Endothelial cell (in vitro differentiated cells): ENCODE measurements at regions not wholly inside any gene's neighbourhood (a gene's known extent, or its start where the extent isn't known, plus 50 kb on each side); places are given as distances from the start of the nearest gene placed in this dataset.

Source experiments
- DNase-seq: peaks from one replicate; pipeline ENCODE4 v3.0.0; 2021; ENCODE audit warnings: low spot score
- H3K27ac Mint-ChIP-seq: one replicate; pipeline ENCODE4 v1.8.0; 2021; ENCODE audit warnings: mixed read lengths, inconsistent platforms; ENCODE audit not compliant: unreplicated experiment
- H3K27me3 Mint-ChIP-seq: one replicate; pipeline ENCODE4 v1.8.0; 2021; ENCODE audit warnings: mild to moderate bottlenecking, moderate library complexity, mixed read lengths, inconsistent platforms; ENCODE audit not compliant: unreplicated experiment
- H3K36me3 Mint-ChIP-seq: one replicate; pipeline ENCODE4 v1.8.0; 2021; ENCODE audit warnings: mild to moderate bottlenecking, low read depth, mixed read lengths, inconsistent platforms; ENCODE audit not compliant: unreplicated experiment
- H3K4me1 Mint-ChIP-seq: one replicate; pipeline ENCODE4 v1.8.0; 2021; ENCODE audit warnings: mild to moderate bottlenecking, mixed read lengths, inconsistent platforms; ENCODE audit not compliant: unreplicated experiment
- H3K4me3 Mint-ChIP-seq: one replicate; pipeline ENCODE4 v1.8.0; 2021; ENCODE audit warnings: mild to moderate bottlenecking, mixed read lengths, inconsistent platforms; ENCODE audit not compliant: unreplicated experiment
- H3K9me3 Mint-ChIP-seq: one replicate; pipeline ENCODE4 v1.8.0; 2021; ENCODE audit warnings: mixed read lengths, inconsistent platforms; ENCODE audit not compliant: unreplicated experiment
- TF ChIP-seq, protein P1 (sequence below): fragments of 200-600 bp; sonication (generic); IDR thresholded peaks from one replicate; pipeline ENCODE4 v1.5.0; 2021; ENCODE audit warnings: antibody characterized with exemption; ENCODE audit not compliant: unreplicated experiment

GRCh38 chr1:208409176-208409575, 165.0 kb upstream of the PLXNA2 start:
- no peaks in the 10 kb centered on the region for H3K36me3 Mint-ChIP-seq
- no peak overlapping the region for H3K27ac Mint-ChIP-seq
- TF ChIP-seq, protein P1, sequence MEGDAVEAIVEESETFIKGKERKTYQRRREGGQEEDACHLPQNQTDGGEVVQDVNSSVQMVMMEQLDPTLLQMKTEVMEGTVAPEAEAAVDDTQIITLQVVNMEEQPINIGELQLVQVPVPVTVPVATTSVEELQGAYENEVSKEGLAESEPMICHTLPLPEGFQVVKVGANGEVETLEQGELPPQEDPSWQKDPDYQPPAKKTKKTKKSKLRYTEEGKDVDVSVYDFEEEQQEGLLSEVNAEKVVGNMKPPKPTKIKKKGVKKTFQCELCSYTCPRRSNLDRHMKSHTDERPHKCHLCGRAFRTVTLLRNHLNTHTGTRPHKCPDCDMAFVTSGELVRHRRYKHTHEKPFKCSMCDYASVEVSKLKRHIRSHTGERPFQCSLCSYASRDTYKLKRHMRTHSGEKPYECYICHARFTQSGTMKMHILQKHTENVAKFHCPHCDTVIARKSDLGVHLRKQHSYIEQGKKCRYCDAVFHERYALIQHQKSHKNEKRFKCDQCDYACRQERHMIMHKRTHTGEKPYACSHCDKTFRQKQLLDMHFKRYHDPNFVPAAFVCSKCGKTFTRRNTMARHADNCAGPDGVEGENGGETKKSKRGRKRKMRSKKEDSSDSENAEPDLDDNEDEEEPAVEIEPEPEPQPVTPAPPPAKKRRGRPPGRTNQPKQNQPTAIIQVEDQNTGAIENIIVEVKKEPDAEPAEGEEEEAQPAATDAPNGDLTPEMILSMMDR: no peak
- no peaks in the 10 kb centered on the region for H3K4me1 Mint-ChIP-seq
- no peaks in the 10 kb centered on the region for H3K27me3 Mint-ChIP-seq
- H3K9me3 Mint-ChIP-seq: no peaks in the 10 kb centered on the region
- H3K4me3 Mint-ChIP-seq: no peak overlapping the region
- DNase-seq: no peak

DNA sequence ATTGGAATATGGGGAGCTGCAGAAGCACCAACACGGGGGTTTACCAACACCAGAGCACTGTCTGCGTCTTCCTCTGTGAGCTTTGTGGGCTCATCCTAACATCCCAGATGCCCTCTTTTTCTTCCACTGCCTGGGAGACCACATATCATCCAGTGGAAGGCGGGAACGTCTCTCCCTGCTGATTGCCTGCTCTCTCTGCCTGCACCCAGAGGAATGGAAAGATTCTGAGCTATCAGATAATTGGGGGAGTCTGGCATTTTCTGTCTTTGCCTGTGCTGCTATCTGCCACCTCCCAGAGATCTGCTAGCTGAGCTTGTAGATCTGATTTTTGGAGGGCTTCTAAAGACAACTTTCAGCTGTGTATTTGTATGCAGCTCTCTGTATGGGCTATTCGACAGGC, 166.2 kb upstream of the PLXNA2 start:
- TF ChIP-seq, protein P1: no peak
- H3K4me1 Mint-ChIP-seq: no peaks in the 10 kb centered on the region

GRCh38 chr1:208413006-208413405, 168.8 kb upstream of the PLXNA2 start:
- H3K36me3 Mint-ChIP-seq: no peaks in the 10 kb centered on the region
- H3K4me1 Mint-ChIP-seq: no peaks in the 10 kb centered on the region
- DNase-seq: no peak
- no peak overlapping the region for H3K27ac Mint-ChIP-seq
- no peaks in the 10 kb centered on the region for H3K9me3 Mint-ChIP-seq
- H3K4me3 Mint-ChIP-seq: no peak overlapping the region
- TF ChIP-seq, protein P1: no peak
- no peaks in the 10 kb centered on the region for H3K27me3 Mint-ChIP-seq

More for the DNA sequence above, 166.2 kb upstream of the PLXNA2 start:
- no peaks in the 10 kb centered on the region for H3K36me3 Mint-ChIP-seq
- no peak overlapping the region for H3K27ac Mint-ChIP-seq
- DNase-seq: no peak
- no peaks in the 10 kb centered on the region for H3K27me3 Mint-ChIP-seq
- H3K9me3 Mint-ChIP-seq: no peaks in the 10 kb centered on the region
- H3K4me3 Mint-ChIP-seq: no peak overlapping the region

DNA sequence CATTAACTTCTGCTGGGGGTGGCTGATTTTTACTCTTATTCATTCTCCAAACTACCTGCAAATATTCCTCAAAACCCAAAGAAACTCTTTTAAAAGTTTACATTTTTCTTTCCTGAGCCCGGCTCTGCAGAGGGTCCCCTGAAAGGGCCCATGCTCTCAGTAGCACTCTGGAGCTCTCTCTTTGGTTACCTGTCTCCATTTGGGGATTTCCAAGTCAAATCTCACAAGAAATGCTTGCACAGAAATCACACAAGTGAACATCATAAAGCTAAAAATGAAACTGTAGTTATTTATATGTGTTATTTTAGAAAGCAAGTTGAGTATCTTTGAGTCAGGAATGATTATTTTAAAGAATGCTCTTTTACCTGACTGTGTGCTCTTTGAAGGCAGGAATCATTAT, 174.5 kb upstream of the PLXNA2 start:
- TF ChIP-seq, protein P1: no peak
- DNase-seq: no peak
- no peaks in the 10 kb centered on the region for H3K36me3 Mint-ChIP-seq
- no peaks in the 10 kb centered on the region for H3K9me3 Mint-ChIP-seq
- no peaks in the 10 kb centered on the region for H3K4me1 Mint-ChIP-seq
- no peak overlapping the region for H3K4me3 Mint-ChIP-seq
- no peaks in the 10 kb centered on the region for H3K27me3 Mint-ChIP-seq
- H3K27ac Mint-ChIP-seq: no peak overlapping the region

DNA sequence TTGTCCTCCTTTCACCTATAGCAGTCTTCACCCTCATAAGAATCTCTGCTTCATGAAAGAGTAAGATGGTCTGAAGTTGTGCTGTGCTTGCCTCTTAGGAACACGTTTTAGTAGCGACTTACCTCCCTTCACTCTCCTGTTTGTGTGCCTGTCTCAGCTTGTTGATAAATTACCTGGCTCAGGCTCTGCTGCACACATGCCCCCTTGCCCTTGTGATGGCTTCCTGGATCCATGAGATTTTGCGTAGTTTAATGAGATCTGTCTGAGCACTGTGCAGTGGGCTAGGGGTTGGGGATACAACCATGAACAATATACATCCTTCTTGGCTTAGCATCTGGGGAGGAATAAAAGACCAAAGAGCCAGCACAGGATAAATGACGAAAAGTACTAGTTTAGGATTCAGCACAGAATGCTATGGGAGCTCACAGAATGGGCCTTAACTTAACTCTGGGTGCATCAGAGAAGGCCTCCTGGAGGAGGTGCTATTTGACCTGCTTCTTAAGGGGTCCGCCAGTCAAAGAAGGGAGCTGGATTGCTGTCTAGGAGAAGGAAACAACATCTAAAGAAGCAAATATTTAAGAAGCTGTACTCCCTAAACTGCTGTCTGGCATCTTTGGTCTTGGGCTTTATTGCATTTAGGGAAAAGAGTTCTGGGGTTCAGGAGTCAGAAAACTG, 175.7 kb upstream of the PLXNA2 start:
- Mint-ChIP-seq H3K27me3 (no peaks in the 10 kb centered on the region), H3K4me3 (no peak overlapping the region), H3K9me3 (no peaks in the 10 kb centered on the region), H3K36me3 (no peaks in the 10 kb centered on the region), H3K4me1 (no peaks in the 10 kb centered on the region), H3K27ac (no peak overlapping the region)
- DNase-seq: no peak
- TF ChIP-seq, protein P1: no peak
